Heart right ventricle (tissue), 16 donors: ENCODE measurements at regions not wholly inside any gene's neighbourhood (a gene's known extent, or its start where the extent isn't known, plus 50 kb on each side); places are given as distances from the start of the nearest gene placed in this dataset.

Experiments used
- ATAC-seq, 8 donors: fragments of 200-7000 bp; cut with Tn5 transposase; one replicate each; pipeline ENCODE4 v1.9.1; 2020; ENCODE audit warnings: mild to moderate bottlenecking in 8 of 8, moderate library complexity in 8 of 8, moderate number of reproducible peaks in 1 of 8
- DNase-seq, 2 donors: peaks; one replicate each; pipeline ENCODE4 v3.0.0-alpha.2; 2020
- H3K27ac ChIP-seq, 10 donors: fragments of 200-600 bp; sonication (generic) in 2 of 10; one replicate each; pipeline versions ENCODE4 v1.5.0 to v1.8.0; 2020 to 2022; ENCODE audit warnings: mild to moderate bottlenecking in 3 of 10
- H3K27me3 ChIP-seq, 7 donors: fragments of 200-600 bp; one replicate each; pipeline ENCODE4 v1.8.0; 2021 to 2022; ENCODE audit warnings: mild to moderate bottlenecking in 2 of 7
- H3K36me3 ChIP-seq, 9 donors: fragments of 200-600 bp; sonication (generic) in 1 of 9; one replicate each; pipeline versions ENCODE4 v1.5.0 to v1.8.0; 2020 to 2022; ENCODE audit warnings: mild to moderate bottlenecking in 2 of 9
- H3K4me1 ChIP-seq, 9 donors: fragments of 200-600 bp; sonication (generic) in 1 of 9; one replicate each; pipeline versions ENCODE4 v1.5.0 to v1.8.0; 2020 to 2022; ENCODE audit warnings: mild to moderate bottlenecking in 4 of 9
- H3K4me3 ChIP-seq, 10 donors: fragments of 200-600 bp; sonication (generic) in 2 of 10; one replicate each; pipeline versions ENCODE4 v1.5.0 to v1.8.0; 2020 to 2022; ENCODE audit warnings: mild to moderate bottlenecking in 7 of 10, moderate library complexity in 2 of 10
- H3K9me3 ChIP-seq, 11 donors: fragments of 200-600 bp in 10 of 11; sonication (generic) in 2 of 11; one replicate each; pipeline versions ENCODE4 v1.5.0 to v1.8.0; 2013 to 2022; ENCODE audit warnings: mild to moderate bottlenecking in 2 of 11, control low read depth in 1 of 11, moderate library complexity in 1 of 11
- WGBS, 2 donors: extraction: QIAGEN DNeasy Blood & Tissue Kit; methylation state at CpG; one replicate each; pipeline ENCODE4 v1.1.7; 2013; ENCODE audit warnings: inconsistent platforms in 1 of 2; 5-methylcytosine and 5-hydroxymethylcytosine counted together
- intact Hi-C, 10 donors: fragments of 100-400 bp; cut with DNase I; formaldehyde crosslinking; loops; one replicate each; pipeline versions ENCODE4 v1.11.1 to v1.14.2; 2022
- TF ChIP-seq, protein P1 (sequence below), 9 donors: fragments of 200-600 bp; sonication (generic) in 2 of 9; IDR thresholded peaks; one replicate each; pipeline versions ENCODE4 v1.5.0 to v1.8.0; 2021 to 2022; ENCODE audit warnings: antibody characterized with exemption in 9 of 9, mild to moderate bottlenecking in 5 of 9, moderate library complexity in 1 of 9
- donor health status: Arrhythmogenic right ventricular cardiomyopathy.
- donor health status: ischemic (EF 13 %, LVEDD 7.1; RV severe dilation, severe dysfunction).
- donor health status: healthy with polysubstance abuse.
- donor health status: DM: no; HTN: yes; CAD: no.
- donor health status: DM: no; HTN: no; CAD: no.
- donor health status: ischemic (EF 25% LVEDD 6.9; RV normal size, moderate dysfunction).
- donor health status: ischemic (EF 25% LVEDD 5.7; RV mildly dilated, moderate dysfunction).
- donor health status: healthy.
- donor health status: DM: yes; HTN: yes; CAD: no.
- donor health status: Ischemic cardiomyopathy.
- donor health status: ischemic (EF 35%, LVEDD 5.7; RV mildly dilated, moderate dysfunction).
- donor health status: nonischemic (EF 11% LVEDD 7.7; RV severe dilation, severe dysfunction).
- donor health status: DM: yes; HTN: yes; CAD: no.
- donor health status: PGD.
- donor health status: ischemic (EF 29% LVEDD 5.4; RV normal size, mild dysfunction).
- donor health status: nonischemic (EF 23%, LVEDD 6.1; RV moderate dilation, normal function).

DNA sequence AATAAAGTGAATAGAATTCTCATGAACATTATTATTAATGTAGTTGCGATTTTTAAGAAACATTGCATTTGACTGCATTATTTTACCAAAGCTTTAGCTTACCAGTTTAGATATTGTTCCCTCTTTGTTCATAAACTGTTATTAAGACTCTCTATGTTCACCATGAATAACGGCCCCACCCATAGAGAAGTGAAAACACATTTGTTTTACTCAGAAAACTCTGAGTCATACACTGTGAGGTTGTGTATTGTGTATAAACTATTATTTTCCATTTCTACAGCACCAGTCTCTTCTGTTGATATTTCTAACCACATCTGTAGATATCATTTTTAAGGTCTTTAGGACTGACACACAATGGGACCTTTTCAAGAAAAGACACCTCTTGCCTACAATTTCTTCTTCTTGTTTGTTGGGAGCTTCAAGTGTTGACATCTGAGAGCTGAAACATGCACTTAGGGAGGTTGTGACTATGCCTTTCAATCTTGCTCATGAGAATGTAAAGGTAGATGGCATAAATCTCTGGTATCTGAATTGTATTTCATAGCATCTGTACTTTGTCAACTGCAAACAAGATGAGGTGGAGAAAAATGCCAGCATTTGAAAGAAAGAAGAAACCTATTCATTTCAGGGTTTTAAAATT lies 252.9 kb upstream of the CDH8 start:
- Histone ChIP-seq H3K27ac (no peak overlapping the region), H3K4me1 (no peaks in the 10 kb centered on the region), H3K4me3 (no peak overlapping the region), H3K27me3 (no peaks in the 10 kb centered on the region), H3K9me3 (no peaks in the 10 kb centered on the region), H3K36me3 (no peaks in the 10 kb centered on the region)
- DNase-seq: no peak
- 47 to 86% methylated on average over 2 of the region's 2 CpGs for WGBS, 2 donors
- intact Hi-C loops: no loop called here
- ATAC-seq: no peak
- TF ChIP-seq, protein P1, sequence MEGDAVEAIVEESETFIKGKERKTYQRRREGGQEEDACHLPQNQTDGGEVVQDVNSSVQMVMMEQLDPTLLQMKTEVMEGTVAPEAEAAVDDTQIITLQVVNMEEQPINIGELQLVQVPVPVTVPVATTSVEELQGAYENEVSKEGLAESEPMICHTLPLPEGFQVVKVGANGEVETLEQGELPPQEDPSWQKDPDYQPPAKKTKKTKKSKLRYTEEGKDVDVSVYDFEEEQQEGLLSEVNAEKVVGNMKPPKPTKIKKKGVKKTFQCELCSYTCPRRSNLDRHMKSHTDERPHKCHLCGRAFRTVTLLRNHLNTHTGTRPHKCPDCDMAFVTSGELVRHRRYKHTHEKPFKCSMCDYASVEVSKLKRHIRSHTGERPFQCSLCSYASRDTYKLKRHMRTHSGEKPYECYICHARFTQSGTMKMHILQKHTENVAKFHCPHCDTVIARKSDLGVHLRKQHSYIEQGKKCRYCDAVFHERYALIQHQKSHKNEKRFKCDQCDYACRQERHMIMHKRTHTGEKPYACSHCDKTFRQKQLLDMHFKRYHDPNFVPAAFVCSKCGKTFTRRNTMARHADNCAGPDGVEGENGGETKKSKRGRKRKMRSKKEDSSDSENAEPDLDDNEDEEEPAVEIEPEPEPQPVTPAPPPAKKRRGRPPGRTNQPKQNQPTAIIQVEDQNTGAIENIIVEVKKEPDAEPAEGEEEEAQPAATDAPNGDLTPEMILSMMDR (IDR thresholded peaks at IDR 0.05): no peak

DNA sequence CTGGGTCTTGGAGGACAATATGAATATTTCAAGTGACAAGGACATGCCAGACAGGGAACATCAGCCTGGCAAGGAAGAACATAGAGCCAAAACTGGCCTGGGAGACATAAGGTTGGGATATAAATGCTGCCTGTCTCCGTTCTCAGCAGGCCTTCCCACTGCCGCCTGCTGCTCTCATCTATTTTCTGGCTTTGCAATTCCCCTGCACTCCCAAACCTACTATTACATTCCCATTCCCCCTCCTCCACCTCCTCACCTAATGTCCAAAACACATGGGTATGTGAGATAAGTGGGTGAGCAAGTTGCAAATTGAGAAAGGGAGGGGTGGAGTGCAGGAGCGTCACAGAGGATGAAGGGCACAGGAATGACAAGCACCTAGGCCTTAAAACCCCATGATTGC lies 244.3 kb upstream of the CDH8 start:
- no peak overlapping the region for H3K27ac ChIP-seq
- no peaks in the 10 kb centered on the region for H3K36me3 ChIP-seq
- H3K27me3 ChIP-seq: no peaks in the 10 kb centered on the region
- ATAC-seq: no peak
- H3K4me1 ChIP-seq: no peaks in the 10 kb centered on the region
- no peaks in the 10 kb centered on the region for H3K9me3 ChIP-seq
- no peak for DNase-seq
- TF ChIP-seq, protein P1 (IDR thresholded peaks at IDR 0.05): no peak
- 58 to 60% methylated on average over 3 of the region's 3 CpGs for WGBS, 2 donors
- intact Hi-C loops: no loop called here
- no peak overlapping the region for H3K4me3 ChIP-seq

DNA sequence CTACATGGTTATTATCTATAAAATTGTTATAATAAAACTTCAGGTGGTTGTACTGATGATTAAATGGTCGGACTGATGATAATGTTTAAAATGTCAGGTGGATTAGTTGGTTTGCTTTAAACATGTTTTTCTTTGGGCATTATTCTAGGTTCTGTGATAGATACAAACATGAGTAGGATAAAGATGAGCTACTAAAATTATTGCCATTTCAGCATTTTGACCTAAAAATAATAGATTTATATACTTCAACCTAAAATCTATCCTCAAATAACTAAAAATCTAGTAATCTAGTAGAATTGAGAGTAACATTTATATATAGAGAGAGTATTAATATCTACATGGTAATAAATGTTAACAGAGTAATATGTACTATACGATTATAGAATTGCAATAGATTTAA lies 241.7 kb upstream of the CDH8 start:
- no peak overlapping the region for H3K4me3 ChIP-seq
- H3K27ac ChIP-seq: no peak overlapping the region
- TF ChIP-seq, protein P1 (IDR thresholded peaks at IDR 0.05): no peak
- intact Hi-C loops: no loop called here
- no peaks in the 10 kb centered on the region for H3K27me3 ChIP-seq
- H3K36me3 ChIP-seq: no peaks in the 10 kb centered on the region
- ATAC-seq (no peak), DNase-seq (no peak)
- H3K4me1 ChIP-seq: no peaks in the 10 kb centered on the region
- 78% methylated on average over 2 of the region's 2 CpGs for WGBS, 2 donors
- no peaks in the 10 kb centered on the region for H3K9me3 ChIP-seq

GRCh38 chr16:62276637-62277036 lies 240.4 kb upstream of the CDH8 start:
- Histone ChIP-seq H3K4me3 (no peak overlapping the region), H3K27me3 (no peaks in the 10 kb centered on the region), H3K4me1 (no peaks in the 10 kb centered on the region), H3K36me3 (no peaks in the 10 kb centered on the region), H3K9me3 (no peaks in the 10 kb centered on the region), H3K27ac (no peak overlapping the region)
- TF ChIP-seq, protein P1 (IDR thresholded peaks at IDR 0.05): no peak
- ATAC-seq (no peak), DNase-seq (no peak)
- 69 to 80% methylated on average over 7 of the region's 7 CpGs for WGBS, 2 donors
- intact Hi-C loops: no loop called here
